Retinal pigment epithelial cell (primary cell): ENCODE measurements at regions not wholly inside any gene's neighbourhood (a gene's known extent, or its start where the extent isn't known, plus 50 kb on each side); places are given as distances from the start of the nearest gene placed in this dataset.

Source experiments
- DNase-seq: peaks from one replicate; pipeline ENCODE4 v3.0.0-alpha.2; 2010; ENCODE audit warnings: low read depth
- H3K4me3 ChIP-seq: 2 replicates; pipeline ENCODE4 v1.5.1; 2011; ENCODE audit warnings: mild to moderate bottlenecking, low read length, control low read depth, moderate library complexity
- CTCF ChIP-seq: conservative IDR thresholded peaks from 2 replicates; pipeline ENCODE4 v1.5.1; 2011; ENCODE audit warnings: low read depth, low read length, control low read depth, inconsistent platforms

- no peak for DNase-seq
- H3K4me3 ChIP-seq, result no peak overlapping the region
- no peak for TF ChIP-seq CTCF
Observed at GRCh38 chr2:195596840-195597239, 60.2 kb upstream of the SLC39A10 start.

- TF ChIP-seq CTCF, result no peak
- DNase-seq, result no peak
- H3K4me3 ChIP-seq, result no peak overlapping the region
Observed at GRCh38 chr2:195595825-195596224, 61.2 kb upstream of the SLC39A10 start.

DNA sequence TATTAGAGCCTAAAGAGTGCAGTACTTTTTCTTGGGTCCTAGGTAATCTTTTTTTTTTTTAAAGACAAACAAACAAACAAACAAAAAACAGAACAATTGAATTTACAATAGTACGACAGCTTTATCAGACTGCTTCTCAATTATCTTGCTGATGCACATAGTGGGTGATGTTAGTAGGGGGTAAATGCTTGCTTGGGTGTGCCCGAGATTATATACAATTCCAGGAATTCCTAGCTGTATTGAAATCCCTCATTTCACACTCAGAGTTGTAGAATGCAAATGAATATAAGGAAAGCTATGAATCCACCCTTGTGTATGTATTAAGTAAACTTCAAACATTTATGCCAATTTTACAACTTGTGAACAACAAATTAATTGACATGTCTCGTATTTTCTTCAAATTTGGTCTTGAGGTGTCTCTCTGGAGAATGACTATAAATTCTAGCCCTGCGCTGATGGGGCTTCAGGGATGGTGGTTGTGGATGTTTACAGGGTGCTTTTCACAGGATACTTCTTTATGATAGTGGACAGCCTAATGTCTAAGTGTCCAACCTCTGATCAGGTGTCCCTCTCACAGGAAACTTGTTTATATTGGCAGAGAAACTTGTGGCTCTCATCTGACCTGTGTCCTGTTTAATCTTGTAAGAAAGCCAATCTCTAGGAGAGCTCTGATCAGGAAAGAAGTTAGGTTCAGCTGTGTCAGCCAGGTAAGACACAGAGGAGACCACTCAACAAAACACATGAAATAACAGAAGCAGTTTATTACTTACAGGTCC lies 61.9 kb upstream of the SLC39A10 start:
- TF ChIP-seq CTCF, result no peak
- no peak overlapping the region for H3K4me3 ChIP-seq
- DNase-seq, result no peak

- no peak for DNase-seq
- H3K4me3 ChIP-seq, result no peak overlapping the region
- TF ChIP-seq CTCF, result no peak
Observed at GRCh38 chr2:195594248-195594647, 62.8 kb upstream of the SLC39A10 start.

DNA sequence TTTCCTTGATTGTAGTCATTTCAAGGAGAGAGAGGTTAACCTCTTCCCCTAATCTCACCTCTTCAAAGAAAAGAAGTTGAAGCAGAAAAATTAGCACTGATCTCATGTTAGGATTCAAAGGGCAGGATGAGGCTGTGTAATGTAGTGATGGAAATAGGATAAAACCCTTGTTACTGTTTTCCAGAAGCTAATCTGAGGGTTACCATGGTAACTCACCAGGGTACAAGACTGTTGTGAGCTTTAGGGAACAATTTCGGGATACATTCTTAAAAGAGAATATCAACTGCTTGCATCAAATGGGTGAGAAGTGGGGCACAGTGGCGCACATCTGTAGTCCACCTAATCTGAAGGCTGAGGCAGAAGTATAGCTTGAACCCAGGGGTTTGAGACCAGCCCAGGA lies 64.9 kb upstream of the SLC39A10 start:
- no peak overlapping the region for H3K4me3 ChIP-seq
- DNase-seq, result no peak
- TF ChIP-seq CTCF, result no peak

GRCh38 chr2:195590861-195591205 lies 66.2 kb upstream of the SLC39A10 start:
- no peak for TF ChIP-seq CTCF
- DNase-seq, result no peak

DNA sequence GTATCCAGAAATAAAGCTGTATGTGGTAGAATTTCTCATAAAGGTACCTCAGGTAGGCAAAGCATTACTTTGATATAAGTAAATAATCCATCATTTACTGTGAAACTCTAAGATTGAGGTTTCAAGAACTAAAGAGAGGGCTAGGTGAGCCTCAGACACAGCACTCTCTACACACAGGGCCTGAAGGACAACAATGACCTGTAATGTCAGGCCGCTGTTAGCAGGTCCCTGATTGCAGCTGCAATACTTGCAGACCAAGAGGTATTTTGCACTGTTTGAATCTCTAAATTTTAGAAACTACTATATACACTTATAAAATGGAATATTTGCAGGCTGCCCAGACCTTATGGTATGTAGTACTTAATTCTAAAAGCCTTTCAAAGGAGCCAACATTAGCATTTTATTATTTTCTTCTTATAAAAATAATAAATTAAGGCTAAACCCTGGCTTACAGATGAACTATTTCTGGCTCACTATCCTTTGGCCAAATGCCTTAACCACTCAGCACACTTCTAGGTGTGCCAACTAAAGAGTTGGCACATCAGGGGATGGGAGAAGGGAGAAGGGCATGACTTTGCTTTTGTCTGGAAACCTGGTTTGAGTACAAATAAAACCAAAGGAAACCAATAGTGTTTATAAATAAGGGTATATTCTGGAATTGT lies 66.7 kb upstream of the SLC39A10 start:
- H3K4me3 ChIP-seq, result no peak overlapping the region

More at GRCh38 chr2:195590861-195591205, 66.2 kb upstream of the SLC39A10 start:
- no peak overlapping the region for H3K4me3 ChIP-seq

More for the DNA sequence above, 66.7 kb upstream of the SLC39A10 start:
- TF ChIP-seq CTCF, result no peak
- DNase-seq, result no peak
